ENCODE measurements at regions not wholly inside any gene's neighbourhood (a gene's known extent, or its start where the extent isn't known, plus 50 kb on each side); places are given as distances from the start of the nearest gene placed in this dataset.

DNA sequence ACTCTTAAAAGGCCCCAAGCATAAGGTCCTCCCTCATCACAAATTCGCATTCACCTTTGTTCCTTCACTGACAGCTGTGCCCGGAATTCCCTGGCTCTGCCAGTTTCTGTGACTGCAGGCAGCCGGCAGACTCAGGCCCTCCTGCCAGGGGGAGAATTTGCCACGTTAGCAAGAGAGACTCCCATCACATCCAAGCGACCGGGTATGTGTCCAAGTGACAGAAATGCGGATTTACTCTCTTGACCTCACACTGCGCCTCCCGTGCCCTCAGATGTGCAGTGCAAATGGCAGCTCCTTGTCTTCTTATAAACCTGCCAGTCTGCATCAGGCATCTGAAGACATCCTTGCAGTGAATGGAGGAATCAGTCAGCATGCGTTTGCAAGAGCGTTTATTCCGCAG is 187.1 kb upstream of the WWC1 start:
- Histone ChIP-seq H3K27me3 (ENCODE audit: control insufficient read depth in 5 of 5, insufficient read depth in 4 of 5, low read length in 5 of 5) (no peaks in the 10 kb centered on the region), H3K9me3 (ENCODE audit: control insufficient read depth in 5 of 5, low read length in 5 of 5) (no peaks in the 10 kb centered on the region), H3K27ac (ENCODE audit: low read depth, low read length) (no peak overlapping the region), H3K9ac (ENCODE audit: low read length in 5 of 5) (no peak overlapping the region), H3K36me3 (ENCODE audit: control insufficient read depth in 5 of 5, insufficient read depth in 5 of 5, low read length in 5 of 5) (no peaks in the 10 kb centered on the region), H3K4me1 (ENCODE audit: control insufficient read depth in 5 of 5, insufficient read depth in 5 of 5, low read length in 5 of 5) (peaks cover 0 to 24% (median 11%) of the 10 kb centered on the region in 5 donors), H3K4me3 (ENCODE audit: low read depth in 1 of 5, low read length in 5 of 5) (no peak overlapping the region)

DNA sequence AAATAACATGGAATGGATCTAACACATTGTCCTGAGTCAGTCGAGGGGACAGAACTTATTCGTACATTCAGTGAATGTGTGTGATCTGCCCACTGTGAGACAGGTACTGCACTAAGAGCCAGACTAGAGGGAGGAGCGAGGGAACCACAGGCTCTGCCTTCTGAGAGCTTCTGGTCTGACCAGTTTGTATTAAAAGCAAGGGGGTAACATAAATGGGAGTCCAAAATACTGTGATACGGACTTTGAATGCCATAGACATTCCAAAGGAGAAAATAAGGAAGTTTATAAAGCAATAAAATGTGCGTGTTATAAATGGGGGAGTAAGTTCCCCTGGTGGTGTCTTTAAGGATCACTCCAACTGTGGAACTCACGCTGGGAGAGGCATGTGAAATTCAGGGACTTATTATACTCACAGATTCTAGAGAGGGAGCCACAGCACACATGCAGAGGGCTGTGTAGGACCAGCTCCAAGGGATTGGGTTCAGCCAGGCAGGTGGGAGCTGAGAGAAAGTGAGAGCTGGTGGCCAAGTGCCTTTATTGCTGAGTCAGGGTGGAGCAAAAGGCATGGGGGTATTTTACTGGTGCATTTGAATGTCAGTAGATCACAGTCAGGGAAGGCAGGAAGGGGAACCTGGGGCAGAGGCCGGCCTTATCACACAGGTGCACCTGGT is 186.5 kb upstream of the WWC1 start:
- H3K9ac ChIP-seq (ENCODE audit: low read length in 5 of 5): no peak overlapping the region
- H3K27ac ChIP-seq (ENCODE audit: low read depth, low read length): no peak overlapping the region
- no peaks in the 10 kb centered on the region for H3K36me3 ChIP-seq (ENCODE audit: control insufficient read depth in 5 of 5, insufficient read depth in 5 of 5, low read length in 5 of 5)
- peaks cover 0 to 24% (median 11%) of the 10 kb centered on the region in 5 donors for H3K4me1 ChIP-seq (ENCODE audit: control insufficient read depth in 5 of 5, insufficient read depth in 5 of 5, low read length in 5 of 5)
- no peaks in the 10 kb centered on the region for H3K27me3 ChIP-seq (ENCODE audit: control insufficient read depth in 5 of 5, insufficient read depth in 4 of 5, low read length in 5 of 5)
- no peak overlapping the region for H3K4me3 ChIP-seq (ENCODE audit: low read depth in 1 of 5, low read length in 5 of 5)
- H3K9me3 ChIP-seq (ENCODE audit: control insufficient read depth in 5 of 5, low read length in 5 of 5): no peaks in the 10 kb centered on the region

DNA sequence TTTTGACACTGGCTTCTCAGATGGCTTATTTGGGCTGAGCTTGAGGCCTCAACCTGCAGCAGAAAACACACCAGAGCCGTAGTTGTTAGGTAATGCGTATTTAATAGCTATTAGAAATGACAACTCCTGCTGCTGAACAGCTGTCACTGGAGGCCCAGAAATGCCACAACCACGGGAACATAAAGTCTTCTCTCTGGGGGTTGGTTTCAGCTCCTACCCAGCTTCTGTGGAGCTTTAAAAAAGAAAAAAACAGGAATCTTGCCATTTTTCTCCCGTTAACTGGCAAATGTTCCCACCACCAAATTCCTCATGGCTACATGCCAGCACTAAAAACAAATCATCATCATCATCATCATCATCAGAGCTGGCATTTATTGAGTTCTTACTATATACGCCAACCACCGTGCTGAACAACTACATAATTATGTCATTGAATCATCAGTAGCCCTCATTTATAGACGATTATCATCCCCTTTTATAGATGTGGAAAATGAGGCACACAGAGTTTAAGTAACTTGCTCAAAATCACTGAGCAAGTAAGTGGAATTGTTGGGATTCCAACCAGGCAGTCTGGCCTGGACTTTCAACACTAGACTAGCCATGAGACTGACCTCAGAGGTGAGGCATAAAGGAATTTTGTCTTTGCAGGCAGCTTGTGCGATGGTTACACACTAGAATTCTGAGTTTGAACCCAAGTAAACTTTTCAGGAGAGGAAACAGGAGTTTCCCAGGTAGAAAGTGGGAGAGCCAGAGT is 185.3 kb upstream of the WWC1 start:
- H3K27ac ChIP-seq (ENCODE audit: low read depth, low read length): no peak overlapping the region

DNA sequence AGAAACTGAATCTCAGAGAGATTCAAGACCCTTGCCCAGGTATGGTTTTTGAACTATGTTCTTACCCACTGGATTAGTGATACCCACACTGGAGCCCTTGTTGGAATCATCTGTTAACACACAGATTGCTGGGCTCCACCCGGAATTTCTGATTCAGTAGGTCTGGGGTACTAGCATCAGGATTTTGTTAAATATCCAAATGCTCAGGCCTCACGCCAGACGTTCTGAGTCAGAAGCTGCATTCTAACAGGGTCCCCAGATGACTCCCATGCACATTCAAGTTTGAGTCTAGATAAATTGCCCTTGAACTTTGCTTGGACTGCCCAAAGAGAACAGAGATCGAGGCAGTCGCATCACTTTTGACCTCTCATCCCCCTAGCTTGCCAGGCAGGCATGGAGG is 182.0 kb upstream of the WWC1 start:
- H3K4me3 ChIP-seq (ENCODE audit: low read depth in 1 of 5, low read length in 5 of 5): no peak overlapping the region
- no peaks in the 10 kb centered on the region for H3K36me3 ChIP-seq (ENCODE audit: control insufficient read depth in 5 of 5, insufficient read depth in 5 of 5, low read length in 5 of 5)
- H3K27me3 ChIP-seq (ENCODE audit: control insufficient read depth in 5 of 5, insufficient read depth in 4 of 5, low read length in 5 of 5): no peaks in the 10 kb centered on the region
- H3K9ac ChIP-seq (ENCODE audit: low read length in 5 of 5): no peak overlapping the region
- H3K9me3 ChIP-seq (ENCODE audit: control insufficient read depth in 5 of 5, low read length in 5 of 5): peaks cover 0 to 5% (median 0%) of the 10 kb centered on the region in 5 donors
- H3K4me1 ChIP-seq (ENCODE audit: control insufficient read depth in 5 of 5, insufficient read depth in 5 of 5, low read length in 5 of 5): peaks cover 0 to 22% (median 9%) of the 10 kb centered on the region in 5 donors
- no peak overlapping the region for H3K27ac ChIP-seq (ENCODE audit: low read depth, low read length)

More for the DNA sequence above, 185.3 kb upstream of the WWC1 start:
- Histone ChIP-seq H3K9ac (ENCODE audit: low read length in 5 of 5) (no peak overlapping the region), H3K9me3 (ENCODE audit: control insufficient read depth in 5 of 5, low read length in 5 of 5) (no peaks in the 10 kb centered on the region), H3K4me3 (ENCODE audit: low read depth in 1 of 5, low read length in 5 of 5) (no peak overlapping the region), H3K4me1 (ENCODE audit: control insufficient read depth in 5 of 5, insufficient read depth in 5 of 5, low read length in 5 of 5) (peaks cover 0 to 24% (median 11%) of the 10 kb centered on the region in 5 donors), H3K36me3 (ENCODE audit: control insufficient read depth in 5 of 5, insufficient read depth in 5 of 5, low read length in 5 of 5) (no peaks in the 10 kb centered on the region), H3K27me3 (ENCODE audit: control insufficient read depth in 5 of 5, insufficient read depth in 4 of 5, low read length in 5 of 5) (no peaks in the 10 kb centered on the region)

DNA sequence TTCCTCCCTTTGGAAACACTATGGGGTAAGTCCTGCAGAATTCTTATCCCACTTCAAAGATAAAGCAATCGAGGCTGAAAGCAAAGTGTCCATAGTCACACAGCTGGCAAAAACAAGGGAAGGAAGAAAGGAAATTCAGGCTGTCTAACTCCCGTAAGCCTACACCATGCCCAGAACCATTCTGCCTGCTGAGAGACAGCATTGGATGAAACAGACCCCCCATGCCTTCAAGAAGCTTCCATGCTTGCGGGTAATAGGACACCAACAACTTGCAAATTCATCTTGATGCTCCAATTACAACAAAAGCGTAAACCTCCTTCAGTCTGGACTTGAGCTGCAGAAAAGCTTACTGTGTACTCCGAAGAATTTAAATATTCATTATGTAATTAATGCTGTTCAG is 181.1 kb upstream of the WWC1 start:
- H3K9ac ChIP-seq (ENCODE audit: low read length in 5 of 5): no peak overlapping the region
- H3K4me3 ChIP-seq (ENCODE audit: low read depth in 1 of 5, low read length in 5 of 5): no peak overlapping the region
- H3K27ac ChIP-seq (ENCODE audit: low read depth, low read length): no peak overlapping the region
- no peaks in the 10 kb centered on the region for H3K27me3 ChIP-seq (ENCODE audit: control insufficient read depth in 5 of 5, insufficient read depth in 4 of 5, low read length in 5 of 5)
- H3K9me3 ChIP-seq (ENCODE audit: control insufficient read depth in 5 of 5, low read length in 5 of 5): peaks cover 0 to 6% (median 0%) of the 10 kb centered on the region in 5 donors
- H3K4me1 ChIP-seq (ENCODE audit: control insufficient read depth in 5 of 5, insufficient read depth in 5 of 5, low read length in 5 of 5): peaks cover 0 to 12% (median under 1%) of the 10 kb centered on the region in 5 donors
- no peaks in the 10 kb centered on the region for H3K36me3 ChIP-seq (ENCODE audit: control insufficient read depth in 5 of 5, insufficient read depth in 5 of 5, low read length in 5 of 5)

DNA sequence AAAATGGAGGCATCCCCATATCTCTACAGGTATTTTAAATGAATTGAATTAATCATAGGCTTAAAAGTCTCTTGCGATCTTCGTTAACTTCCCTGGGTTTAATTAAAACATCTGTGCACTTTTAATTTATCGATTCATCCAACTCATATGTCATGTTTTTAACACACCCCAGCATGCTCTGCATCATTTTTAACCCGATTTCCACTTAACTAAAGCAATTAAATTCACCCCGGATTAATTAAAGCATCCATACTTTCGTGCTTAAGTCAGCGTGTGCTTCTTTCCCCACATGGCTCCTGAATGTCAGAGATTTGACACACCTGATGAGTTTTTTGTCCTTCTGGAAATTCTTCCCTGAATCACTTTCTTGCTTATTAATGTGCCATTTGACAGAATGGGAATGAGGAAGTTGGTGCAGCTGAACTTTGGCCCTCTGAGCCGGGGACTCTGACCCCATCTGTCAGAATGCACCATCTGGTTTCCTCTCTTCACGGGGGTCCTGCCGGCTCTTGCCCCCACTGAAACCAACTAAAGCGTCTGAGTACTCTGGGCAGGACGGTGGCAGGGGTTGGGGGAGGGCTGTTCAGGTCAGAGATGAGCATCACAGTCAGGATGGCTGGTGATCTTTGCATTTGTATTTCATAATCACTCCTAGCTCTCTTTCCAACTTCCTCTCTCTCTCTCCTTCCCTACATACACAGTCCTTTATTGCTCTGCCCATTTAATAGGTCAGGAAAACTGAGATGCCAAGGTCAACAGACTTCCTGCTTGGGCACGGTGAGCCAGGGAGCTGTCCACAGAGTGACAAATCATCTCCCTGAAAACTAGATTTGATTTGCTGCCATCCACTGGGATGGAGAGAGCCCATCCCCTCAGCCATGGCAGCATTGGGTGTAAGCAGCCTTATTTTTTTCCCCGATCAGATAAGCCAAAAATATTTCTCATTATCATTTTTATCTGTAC is 180.3 kb upstream of the WWC1 start:
- Histone ChIP-seq H3K4me3 (ENCODE audit: low read depth in 1 of 5, low read length in 5 of 5) (no peak overlapping the region), H3K27me3 (ENCODE audit: control insufficient read depth in 5 of 5, insufficient read depth in 4 of 5, low read length in 5 of 5) (no peaks in the 10 kb centered on the region), H3K36me3 (ENCODE audit: control insufficient read depth in 5 of 5, insufficient read depth in 5 of 5, low read length in 5 of 5) (no peaks in the 10 kb centered on the region), H3K9me3 (ENCODE audit: control insufficient read depth in 5 of 5, low read length in 5 of 5) (peaks cover 0 to 6% (median 0%) of the 10 kb centered on the region in 5 donors), H3K27ac (ENCODE audit: low read depth, low read length) (no peak overlapping the region), H3K9ac (ENCODE audit: low read length in 5 of 5) (no peak overlapping the region), H3K4me1 (ENCODE audit: control insufficient read depth in 5 of 5, insufficient read depth in 5 of 5, low read length in 5 of 5) (peaks cover 0 to 5% (median 0%) of the 10 kb centered on the region in 5 donors)

DNA sequence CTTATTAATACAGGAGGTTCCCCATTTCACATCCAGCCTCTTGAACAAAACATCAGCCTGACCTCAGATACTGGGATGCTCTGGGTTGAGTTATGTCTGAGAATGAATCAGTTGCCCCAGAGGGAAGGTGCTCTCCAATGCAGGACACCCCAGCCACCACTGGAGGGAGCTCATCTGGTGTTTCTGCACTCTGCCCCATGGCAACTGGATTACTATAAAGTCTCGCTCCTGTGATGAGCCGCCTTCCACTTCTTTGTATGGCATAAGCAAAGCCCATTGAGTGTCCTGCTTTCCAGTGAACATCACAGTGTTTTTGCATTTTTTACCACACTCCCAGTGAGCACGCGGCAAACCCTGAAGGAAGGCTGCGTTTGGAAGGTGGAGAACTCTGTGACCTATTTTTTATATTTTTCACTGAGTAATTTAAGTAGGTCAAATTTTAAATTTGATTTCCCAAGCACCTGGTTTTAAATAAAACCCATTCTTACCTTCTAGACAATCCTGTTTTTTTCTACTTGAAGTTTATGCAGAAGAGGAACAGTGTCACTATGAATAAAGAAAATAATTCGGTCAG is 176.9 kb upstream of the WWC1 start:
- Histone ChIP-seq H3K9ac (ENCODE audit: low read length in 5 of 5) (no peak overlapping the region), H3K36me3 (ENCODE audit: control insufficient read depth in 5 of 5, insufficient read depth in 5 of 5, low read length in 5 of 5) (no peaks in the 10 kb centered on the region), H3K4me3 (ENCODE audit: low read depth in 1 of 5, low read length in 5 of 5) (no peak overlapping the region), H3K4me1 (ENCODE audit: control insufficient read depth in 5 of 5, insufficient read depth in 5 of 5, low read length in 5 of 5) (peaks cover 0 to 14% (median 0%) of the 10 kb centered on the region in 5 donors), H3K9me3 (ENCODE audit: control insufficient read depth in 5 of 5, low read length in 5 of 5) (peaks cover 0 to 6% (median 0%) of the 10 kb centered on the region in 5 donors), H3K27ac (ENCODE audit: low read depth, low read length) (no peak overlapping the region), H3K27me3 (ENCODE audit: control insufficient read depth in 5 of 5, insufficient read depth in 4 of 5, low read length in 5 of 5) (no peaks in the 10 kb centered on the region)

DNA sequence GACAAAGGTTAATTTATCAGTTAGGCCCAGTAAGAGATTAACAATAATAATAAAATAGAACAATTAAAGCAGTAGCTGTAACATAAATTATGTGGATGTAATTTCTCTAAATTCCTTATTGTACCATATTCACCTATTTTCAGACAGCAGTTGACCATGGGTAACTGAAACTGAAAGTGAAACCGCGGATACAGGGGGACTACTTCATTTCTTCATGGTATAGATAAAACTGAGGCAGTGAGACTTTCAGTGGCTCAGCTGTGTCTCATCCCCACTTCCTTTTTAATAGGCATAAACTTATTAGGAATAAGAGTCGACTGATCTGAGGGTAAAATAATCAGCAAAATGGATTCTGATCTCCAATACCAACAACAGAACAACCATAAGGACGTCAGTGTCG is 174.0 kb upstream of the WWC1 start:
- H3K4me1 ChIP-seq (ENCODE audit: control insufficient read depth in 5 of 5, insufficient read depth in 5 of 5, low read length in 5 of 5): peaks cover 0 to 14% (median 0%) of the 10 kb centered on the region in 5 donors
- no peaks in the 10 kb centered on the region for H3K27me3 ChIP-seq (ENCODE audit: control insufficient read depth in 5 of 5, insufficient read depth in 4 of 5, low read length in 5 of 5)
- H3K9me3 ChIP-seq (ENCODE audit: control insufficient read depth in 5 of 5, low read length in 5 of 5): peaks cover 0 to 6% (median 0%) of the 10 kb centered on the region in 5 donors
- no peaks in the 10 kb centered on the region for H3K36me3 ChIP-seq (ENCODE audit: control insufficient read depth in 5 of 5, insufficient read depth in 5 of 5, low read length in 5 of 5)
- H3K9ac ChIP-seq (ENCODE audit: low read length in 5 of 5): no peak overlapping the region
- H3K4me3 ChIP-seq (ENCODE audit: low read depth in 1 of 5, low read length in 5 of 5): no peak overlapping the region
- no peak overlapping the region for H3K27ac ChIP-seq (ENCODE audit: low read depth, low read length)

DNA sequence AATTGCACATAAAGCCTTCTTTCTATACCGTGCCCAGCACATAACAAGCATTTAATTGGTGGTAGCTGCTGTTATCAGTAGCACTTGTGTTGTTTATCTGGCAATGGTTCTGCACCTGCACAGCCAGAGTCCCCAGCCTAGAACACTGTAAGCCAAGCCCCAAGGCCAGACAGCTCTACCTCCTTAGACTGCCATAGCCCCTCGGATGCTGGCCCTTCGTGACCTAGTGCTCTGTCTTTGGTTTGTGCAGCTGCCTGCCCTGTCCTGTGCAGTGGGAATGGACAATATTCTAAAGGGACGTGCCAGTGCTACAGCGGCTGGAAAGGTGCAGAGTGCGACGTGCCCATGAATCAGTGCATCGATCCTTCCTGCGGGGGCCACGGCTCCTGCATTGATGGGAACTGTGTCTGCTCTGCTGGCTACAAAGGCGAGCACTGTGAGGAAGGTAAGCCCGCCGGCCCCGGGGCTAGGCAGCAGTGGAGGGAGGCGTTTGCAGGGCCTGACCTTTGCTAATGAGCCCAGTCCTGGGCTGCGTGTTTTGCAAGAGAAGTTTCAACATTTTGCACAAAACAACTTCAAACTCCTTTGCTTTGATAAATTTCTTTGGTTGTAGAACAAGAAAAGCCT is 173.3 kb upstream of the WWC1 start:
- Histone ChIP-seq H3K36me3 (ENCODE audit: control insufficient read depth in 5 of 5, insufficient read depth in 5 of 5, low read length in 5 of 5) (no peaks in the 10 kb centered on the region), H3K9ac (ENCODE audit: low read length in 5 of 5) (no peak overlapping the region), H3K4me3 (ENCODE audit: low read depth in 1 of 5, low read length in 5 of 5) (no peak overlapping the region), H3K9me3 (ENCODE audit: control insufficient read depth in 5 of 5, low read length in 5 of 5) (peaks cover 0 to 6% (median 0%) of the 10 kb centered on the region in 5 donors), H3K27me3 (ENCODE audit: control insufficient read depth in 5 of 5, insufficient read depth in 4 of 5, low read length in 5 of 5) (no peaks in the 10 kb centered on the region), H3K27ac (ENCODE audit: low read depth, low read length) (no peak overlapping the region), H3K4me1 (ENCODE audit: control insufficient read depth in 5 of 5, insufficient read depth in 5 of 5, low read length in 5 of 5) (peaks cover 0 to 14% (median 0%) of the 10 kb centered on the region in 5 donors)

All from subcutaneous abdominal adipose tissue (tissue), 5 donors.